GM18505 (cell line): ENCODE measurements at regions not wholly inside any gene's neighbourhood (a gene's known extent, or its start where the extent isn't known, plus 50 kb on each side); places are given as distances from the start of the nearest gene placed in this dataset.
"Not testable (repeated sequence)": the region's sequence is repeated elsewhere in the genome, so short reads cannot be mapped to it uniquely, and the experiment has no call there.

ENCODE experiments used
- ATAC-seq: cut with Tn5 transposase; IDR thresholded peaks from one replicate; pipeline ENCODE4 v1.9.1; 2021; ENCODE audit not compliant: unreplicated experiment
- POLR2A ChIP-seq: IDR thresholded peaks from 4 replicates; pipeline ENCODE4 v1.6.1; 2011; ENCODE audit warnings: borderline replicate concordance; ENCODE audit not compliant: insufficient read depth, insufficient read length; ENCODE audit errors: extremely low read depth

DNA sequence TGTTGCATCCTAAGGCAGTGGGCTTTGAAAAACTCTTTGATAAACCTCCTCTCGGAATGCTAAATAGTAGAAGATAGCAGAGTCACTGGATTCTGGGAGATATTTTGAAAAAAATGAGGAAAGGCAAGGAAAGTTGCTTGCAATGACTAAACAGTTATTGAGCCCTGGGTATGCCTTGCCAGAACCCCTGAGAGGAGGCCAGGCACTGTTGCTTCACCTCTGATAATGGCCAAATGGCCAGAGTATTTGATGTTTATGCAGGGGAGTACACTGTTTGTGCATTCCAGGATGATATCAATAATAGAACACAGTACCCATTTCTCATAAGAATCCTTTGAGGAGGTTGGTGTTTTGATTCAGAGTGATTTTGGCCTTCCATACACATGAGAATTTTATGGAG lies 935.1 kb upstream of the WWC1 start:
- no peak for ATAC-seq

DNA sequence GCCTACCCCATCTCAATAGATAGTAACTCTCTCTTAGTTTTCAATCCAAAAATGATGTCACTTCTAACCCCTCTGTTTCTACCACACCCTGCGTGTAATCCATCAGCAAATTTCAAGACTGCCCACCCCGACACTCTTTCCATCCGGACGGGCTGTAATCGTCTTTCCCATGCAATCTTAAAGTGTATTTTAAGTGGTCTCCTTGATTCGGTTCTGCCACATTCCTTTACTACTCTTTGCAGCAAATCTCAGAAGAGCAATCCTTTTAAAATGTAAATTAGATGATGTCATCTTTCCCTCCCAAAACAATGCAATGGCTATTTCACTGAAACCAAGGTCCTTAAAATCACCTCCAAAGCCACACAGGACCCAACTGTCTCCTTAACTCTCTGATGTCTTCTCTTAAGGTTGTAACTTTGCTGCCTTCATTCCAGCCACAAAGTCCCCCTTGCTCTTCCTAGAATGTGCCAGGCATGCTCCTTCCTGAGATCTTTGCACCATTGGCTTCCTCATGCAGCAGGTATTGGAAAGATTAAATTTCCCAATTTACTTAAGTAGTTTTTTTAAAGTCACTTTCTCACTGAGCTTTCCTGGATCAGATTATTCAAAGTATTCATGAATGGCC lies 932.5 kb upstream of the WWC1 start:
- no peak for TF ChIP-seq POLR2A
- ATAC-seq = no peak

More for the DNA sequence above, 935.1 kb upstream of the WWC1 start:
- no peak for TF ChIP-seq POLR2A

DNA sequence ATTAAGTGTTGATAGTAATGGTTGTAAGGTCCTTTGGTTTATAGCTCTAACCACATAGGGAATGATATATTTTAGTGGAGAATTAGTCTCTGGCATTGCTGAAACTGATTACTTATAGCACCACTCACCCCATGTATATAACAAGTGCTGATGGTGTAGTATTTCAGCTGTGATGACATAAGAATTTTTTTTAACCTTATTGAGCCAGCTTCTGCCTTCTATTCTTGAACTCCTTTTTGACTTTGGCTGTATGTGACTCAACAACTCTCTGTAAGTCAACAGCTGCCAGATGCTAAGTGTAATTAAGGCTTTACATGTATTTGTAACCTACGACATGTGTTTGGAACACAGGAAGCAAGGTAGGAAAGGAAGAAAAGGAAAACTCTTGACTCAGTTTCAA lies 929.6 kb upstream of the WWC1 start:
- no peak for ATAC-seq
- TF ChIP-seq POLR2A = no peak

DNA sequence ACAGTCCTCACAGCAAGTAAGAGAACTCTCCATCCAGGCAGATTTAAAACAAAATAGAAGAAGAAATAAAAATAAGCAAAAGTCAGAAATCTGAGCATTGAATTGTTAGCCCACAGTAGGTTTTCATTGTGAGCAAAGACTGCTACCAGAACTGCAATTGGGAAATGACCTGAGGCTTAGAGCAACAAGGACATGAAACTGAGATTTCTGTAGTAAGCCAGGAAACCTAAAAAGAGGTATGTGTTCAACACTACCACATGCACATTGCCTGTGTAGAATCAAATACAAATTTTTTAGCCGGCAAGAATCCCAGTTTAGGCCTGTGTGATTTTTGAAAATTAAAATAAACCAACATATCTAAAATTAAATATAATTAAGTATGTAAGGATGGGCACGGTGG lies 928.4 kb upstream of the WWC1 start:
- ATAC-seq = no peak

DNA sequence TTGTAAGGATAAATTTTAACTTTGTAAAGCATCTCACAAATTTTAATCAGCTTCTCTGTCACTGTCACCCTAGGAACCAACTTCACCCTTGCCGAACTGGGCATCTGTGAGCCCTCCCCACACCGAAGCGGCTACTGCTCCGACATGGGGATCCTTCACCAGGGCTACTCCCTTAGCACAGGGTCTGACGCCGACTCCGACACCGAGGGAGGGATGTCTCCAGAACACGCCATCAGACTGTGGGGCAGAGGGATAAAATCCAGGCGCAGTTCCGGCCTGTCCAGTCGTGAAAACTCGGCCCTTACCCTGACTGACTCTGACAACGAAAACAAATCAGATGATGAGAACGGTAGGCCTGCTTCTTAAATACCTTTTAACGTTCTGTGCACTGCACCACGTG lies 916.3 kb upstream of the WWC1 start:
- no peak for ATAC-seq
- no peak for TF ChIP-seq POLR2A

More for the DNA sequence above, 928.4 kb upstream of the WWC1 start:
- no peak for TF ChIP-seq POLR2A

DNA sequence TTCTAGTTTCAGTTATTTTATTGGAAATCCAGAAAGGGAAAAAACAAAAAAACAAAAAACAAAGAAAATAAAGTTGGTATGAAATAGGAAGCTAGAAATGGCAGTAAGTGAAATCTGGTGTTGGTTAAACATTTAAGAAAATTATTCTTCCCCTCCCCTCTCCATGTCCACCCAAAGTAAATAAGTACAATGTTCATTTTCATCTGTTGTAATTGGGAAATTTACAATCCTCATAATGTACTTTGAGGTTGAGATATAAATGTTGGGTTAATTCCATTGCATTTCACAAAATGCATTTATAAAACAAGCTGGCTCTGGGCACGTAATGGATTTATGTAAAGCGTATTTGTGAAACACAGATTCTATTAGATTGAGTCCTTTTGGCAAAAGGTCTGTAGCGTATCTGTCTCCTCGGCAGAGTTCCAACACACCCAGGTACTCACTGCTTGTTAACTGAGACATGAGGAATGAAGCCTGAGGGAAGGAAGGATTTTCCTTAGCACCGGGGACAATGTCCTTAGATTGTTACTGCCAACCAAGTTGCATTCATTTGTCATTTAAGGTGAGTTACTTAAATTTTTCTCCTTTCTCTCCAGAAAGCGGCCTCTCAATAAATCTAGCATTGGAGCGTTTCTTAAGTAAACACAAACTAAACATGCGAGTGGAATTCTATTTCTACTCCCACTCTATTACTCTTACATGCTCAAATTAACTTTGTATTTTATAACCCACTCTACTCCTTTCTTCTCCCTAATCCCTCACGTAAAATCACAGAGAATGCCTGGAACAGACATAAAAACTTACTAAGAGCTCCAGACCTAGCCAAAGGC lies 912.3 kb upstream of the WWC1 start:
- ATAC-seq = no peak
- no peak for TF ChIP-seq POLR2A

DNA sequence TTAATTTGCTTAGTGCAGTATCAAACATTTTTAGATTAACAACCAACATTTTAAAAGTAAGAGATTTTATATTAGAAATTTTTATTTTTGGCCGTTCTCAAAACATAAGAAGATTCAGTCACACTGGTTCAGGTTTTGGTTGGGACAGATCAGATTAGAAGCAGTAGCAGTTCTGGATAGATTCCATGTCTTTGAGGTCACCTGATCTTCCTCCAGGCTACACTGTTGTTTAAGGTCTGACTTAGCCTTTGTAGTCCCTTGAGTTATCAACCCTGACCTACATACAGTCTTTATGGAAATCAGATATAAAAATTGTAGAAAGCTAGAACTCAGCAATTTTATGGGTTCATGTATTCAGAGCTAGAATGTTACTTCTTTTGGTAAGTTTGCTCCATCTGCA lies 910.0 kb upstream of the WWC1 start:
- ATAC-seq = no peak
- TF ChIP-seq POLR2A = no peak

DNA sequence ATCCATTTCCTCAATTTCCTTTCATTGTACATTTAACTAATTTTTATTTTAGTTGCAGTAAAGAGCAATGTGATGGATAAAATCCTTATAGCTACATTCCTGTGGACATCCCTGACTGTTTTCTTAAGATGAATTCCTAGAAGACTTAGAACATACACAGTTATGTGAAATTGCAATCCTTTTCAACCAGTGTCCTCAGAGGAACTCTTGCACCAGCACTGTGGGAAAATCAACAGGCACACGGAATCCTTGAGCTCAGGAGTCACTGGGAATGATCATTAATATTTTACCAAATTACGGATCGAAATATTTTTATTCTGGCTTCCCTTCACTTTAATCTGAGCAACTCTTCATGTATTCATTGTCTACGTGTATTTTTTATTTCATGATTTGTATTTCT lies 901.9 kb upstream of the WWC1 start:
- no peak for TF ChIP-seq POLR2A
- no peak for ATAC-seq

DNA sequence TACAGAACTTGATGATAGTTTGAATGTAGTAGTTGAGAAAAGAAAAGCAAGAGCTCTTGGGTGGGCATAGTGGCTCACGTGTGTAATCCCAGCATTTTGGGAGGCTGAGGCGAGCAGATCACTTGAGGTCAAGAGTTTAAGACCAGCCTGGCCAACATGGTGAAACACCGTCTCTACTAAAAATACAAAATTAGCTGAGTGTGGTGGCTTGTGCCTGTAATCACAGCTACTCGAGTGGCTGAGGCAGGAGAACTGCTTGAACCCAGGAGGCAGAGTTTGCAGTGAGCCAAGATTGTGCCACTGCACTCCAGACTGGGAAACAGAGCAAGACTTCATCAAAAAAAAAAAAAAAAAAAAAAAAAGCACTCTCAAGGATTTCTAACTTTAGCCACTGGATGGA lies 900.2 kb upstream of the WWC1 start:
- not testable (repeated sequence) for ATAC-seq

DNA sequence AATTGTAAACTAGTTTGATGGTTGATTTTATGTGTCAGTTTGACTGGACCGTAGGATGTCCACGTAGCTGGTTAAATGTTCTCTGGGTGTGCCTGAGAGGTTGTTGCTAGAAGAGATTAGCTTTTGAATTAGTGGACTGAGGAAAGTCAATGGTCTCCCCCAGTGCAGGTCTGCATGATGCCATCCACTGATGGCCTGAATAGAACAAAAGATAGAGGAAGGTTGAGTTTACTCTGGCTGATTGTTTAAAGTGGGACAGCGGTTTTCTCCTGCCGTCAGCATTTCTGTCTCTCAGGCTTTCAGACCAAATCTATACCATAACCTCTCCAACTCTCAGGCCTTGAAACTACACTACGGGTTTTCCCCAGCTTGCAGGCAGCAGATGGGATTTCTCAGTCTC lies 899.2 kb upstream of the WWC1 start:
- ATAC-seq = no peak
- TF ChIP-seq POLR2A = no peak

DNA sequence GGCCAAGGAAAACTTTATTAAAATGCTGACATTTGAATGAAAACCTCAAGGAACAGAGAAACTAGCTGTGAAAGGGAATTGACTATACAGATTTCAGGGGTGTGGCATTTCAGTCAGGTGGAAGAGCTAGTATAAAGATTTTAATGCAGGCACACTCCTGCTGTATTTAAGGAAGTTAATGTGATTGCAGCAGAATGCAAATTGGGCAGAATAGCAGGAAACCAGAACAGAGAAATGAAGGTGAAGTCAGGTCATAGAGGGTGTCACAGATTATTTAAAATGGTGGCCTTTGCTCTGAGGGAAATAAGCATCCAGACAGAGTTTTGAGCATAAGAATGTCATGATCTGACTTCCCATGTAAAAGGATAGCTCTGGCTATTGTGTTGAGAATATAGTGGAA lies 898.1 kb upstream of the WWC1 start:
- no peak for ATAC-seq
- no peak for TF ChIP-seq POLR2A

DNA sequence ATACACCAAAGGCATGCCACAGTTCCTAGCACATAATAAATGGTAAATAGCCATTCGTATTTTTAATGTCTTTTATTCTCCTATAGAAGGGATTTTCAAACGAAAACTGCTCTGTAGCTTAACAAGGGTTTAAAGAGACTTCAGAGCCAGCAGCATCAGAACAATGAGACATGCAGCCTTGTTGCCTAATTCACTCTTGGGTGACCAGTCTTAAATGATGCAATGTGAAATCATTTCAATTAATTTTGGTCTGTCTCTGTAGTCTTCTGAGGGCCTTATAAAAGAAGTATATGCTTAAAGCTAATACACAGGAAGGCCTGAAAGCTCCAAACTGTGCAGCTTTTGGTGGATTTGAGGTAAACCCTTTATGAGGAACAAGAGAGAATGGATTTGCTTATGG lies 888.8 kb upstream of the WWC1 start:
- no peak for ATAC-seq
- no peak for TF ChIP-seq POLR2A

DNA sequence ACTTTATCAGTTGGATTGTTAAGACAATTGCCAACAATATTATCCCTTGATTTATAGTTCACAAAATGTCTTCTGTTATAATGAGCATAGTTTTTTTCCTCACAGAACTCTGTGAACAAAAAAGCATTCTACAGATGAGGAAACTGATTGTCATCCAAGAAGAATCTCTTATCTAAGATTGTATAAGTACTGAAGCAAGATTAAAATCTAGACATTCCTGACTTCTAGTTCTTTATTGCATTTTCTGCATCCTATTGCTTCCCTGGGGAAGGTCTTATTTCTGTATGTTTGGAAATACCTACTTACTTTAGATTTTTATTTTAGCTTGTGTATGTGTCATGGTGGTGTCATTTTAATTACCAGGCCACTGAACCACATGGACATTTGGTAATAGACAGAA lies 884.9 kb upstream of the WWC1 start:
- no peak for TF ChIP-seq POLR2A
- ATAC-seq = no peak

DNA sequence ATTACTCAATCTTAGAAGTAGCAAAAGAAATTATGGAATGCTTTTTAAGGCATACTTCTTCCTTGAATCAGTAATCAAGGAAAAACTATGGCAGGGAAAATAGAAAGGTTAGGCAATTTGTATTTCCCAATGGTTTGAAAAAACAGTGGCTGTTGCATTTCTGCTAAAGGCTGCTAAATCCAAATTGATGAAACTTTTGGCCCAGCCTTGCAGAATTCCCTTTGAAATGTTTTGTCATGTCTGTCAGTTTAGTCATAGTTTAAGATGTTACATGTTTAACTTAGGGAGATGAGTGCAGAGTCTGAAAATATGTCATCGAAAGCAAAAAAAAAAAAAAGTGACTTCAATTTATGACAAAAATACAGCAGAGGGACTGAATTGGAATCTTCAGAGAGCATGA lies 878.9 kb upstream of the WWC1 start:
- no peak for TF ChIP-seq POLR2A
- ATAC-seq = no peak
